Heart left ventricle (tissue), 16 donors: ENCODE measurements at regions not wholly inside any gene's neighbourhood (a gene's known extent, or its start where the extent isn't known, plus 50 kb on each side); places are given as distances from the start of the nearest gene placed in this dataset.

ENCODE experiments used
- ATAC-seq, 4 donors: fragments of 200-7000 bp; cut with Tn5 transposase; one replicate each; pipeline ENCODE4 v1.9.1; 2020 to 2022; ENCODE audit warnings: moderate library complexity in 4 of 4, mild to moderate bottlenecking in 3 of 4, moderate number of reproducible peaks in 1 of 4
- DNase-seq, 5 donors: peaks; one replicate each; pipeline ENCODE4 v3.0.0-alpha.2; 2020
- H3K27ac ChIP-seq, 12 donors: fragments of 200-600 bp; sonication (generic) in 4 of 12; one replicate each; pipeline versions ENCODE4 v1.5.0 to v1.8.0; 2016 to 2022; ENCODE audit warnings: mild to moderate bottlenecking in 2 of 12
- H3K27me3 ChIP-seq, 9 donors: fragments of 200-600 bp; sonication (generic) in 2 of 9; one replicate each; pipeline versions ENCODE4 v1.5.1 to v1.8.0; 2016 to 2022; ENCODE audit warnings: mild to moderate bottlenecking in 3 of 9
- H3K36me3 ChIP-seq, 9 donors: fragments of 200-600 bp; sonication (generic) in 2 of 9; one replicate each; pipeline versions ENCODE4 v1.5.0 to v1.8.0; 2018 to 2022; ENCODE audit warnings: mild to moderate bottlenecking in 2 of 9
- H3K4me1 ChIP-seq, 12 donors: fragments of 200-600 bp; sonication (generic) in 4 of 12; one replicate each; pipeline versions ENCODE4 v1.5.0 to v1.8.0; 2016 to 2022; ENCODE audit warnings: mild to moderate bottlenecking in 3 of 12
- H3K4me3 ChIP-seq, 12 donors: fragments of 200-600 bp; sonication (generic) in 4 of 12; one replicate each; pipeline versions ENCODE4 v1.5.0 to v1.8.0; 2017 to 2022; ENCODE audit warnings: mild to moderate bottlenecking in 9 of 12, moderate library complexity in 4 of 12
- H3K9me3 ChIP-seq, 12 donors: fragments of 200-600 bp; sonication (generic) in 4 of 12; one replicate each; pipeline versions ENCODE4 v1.5.0 to v1.8.0; 2016 to 2022; ENCODE audit warnings: mild to moderate bottlenecking in 1 of 12
- CTCF ChIP-seq, 12 donors: fragments of 200-600 bp; sonication (generic) in 4 of 12; IDR thresholded peaks; one replicate each; pipeline versions ENCODE4 v1.5.0 to v1.8.0; 2018 to 2022; ENCODE audit warnings: antibody characterized with exemption in 12 of 12, mild to moderate bottlenecking in 5 of 12
- POLR2A ChIP-seq, 2 donors: fragments of 450-650 bp; IDR thresholded peaks; one replicate each; pipeline ENCODE4 v1.6.1; 2017; ENCODE audit warnings: antibody characterized with exemption in 2 of 2, mild to moderate bottlenecking in 2 of 2, moderate library complexity in 2 of 2
- WGBS, 4 donors: extraction: QIAGEN DNeasy Blood & Tissue Kit in 2 of 4; methylation state at CpG; one replicate each; pipeline versions ENCODE4 v1.1.5 to v1.1.7; 2013 to 2018; 5-methylcytosine and 5-hydroxymethylcytosine counted together
- intact Hi-C, 10 donors: fragments of 100-400 bp; cut with DNase I; formaldehyde crosslinking; loops; one replicate each; pipeline versions ENCODE4 v1.11.1 to v1.14.2; 2022
- donor health status: ischemic (EF 13 %, LVEDD 7.1; RV severe dilation, severe dysfunction).
- donor health status: healthy with polysubstance abuse.
- donor health status: DM: no; HTN: yes; CAD: no.
- donor health status: DM: no; HTN: no; CAD: no.
- donor health status: ischemic (EF 25% LVEDD 6.9; RV normal size, moderate dysfunction).
- donor health status: ischemic (EF 25% LVEDD 5.7; RV mildly dilated, moderate dysfunction).
- donor health status: healthy.
- donor health status: DM: yes; HTN: yes; CAD: no.
- donor health status: ischemic (EF 35%, LVEDD 5.7; RV mildly dilated, moderate dysfunction).
- donor health status: nonischemic (EF 11% LVEDD 7.7; RV severe dilation, severe dysfunction).
- donor health status: DM: yes; HTN: yes; CAD: no.
- donor health status: PGD.
- donor health status: ischemic (EF 29% LVEDD 5.4; RV normal size, mild dysfunction).
- donor health status: nonischemic (EF 23%, LVEDD 6.1; RV moderate dilation, normal function).

- Histone ChIP-seq H3K4me1 (peaks cover 0 to 2% (median 0%) of the 10 kb centered on the region in 12 donors), H3K27ac (peak overlapping the region in 1 of 12 donors; percentile 44), H3K9me3 (no peaks in the 10 kb centered on the region), H3K4me3 (no peak overlapping the region), H3K27me3 (peaks cover 0 to 7% (median 0%) of the 10 kb centered on the region in 9 donors), H3K36me3 (no peaks in the 10 kb centered on the region)
- DNase-seq = no peak
- intact Hi-C loops = no loop called here
- WGBS, 4 donors = 76 to 87% (median 84%) methylated on average over 8 to 10 of the region's 10 CpGs
- TF ChIP-seq CTCF (IDR thresholded peaks at IDR 0.05) = no peak
- TF ChIP-seq POLR2A (IDR thresholded peaks at IDR 0.05) = no peak
- ATAC-seq = no peak
Measured at GRCh38 chr18:76264876-76265250, 230.2 kb downstream of the ZNF516 start.

GRCh38 chr18:76264198-76264875 lies 230.7 kb downstream of the ZNF516 start:
- H3K27me3 ChIP-seq = peaks cover 0 to 7% (median 0%) of the 10 kb centered on the region in 9 donors
- H3K4me3 ChIP-seq = no peak overlapping the region
- ATAC-seq (no peak), DNase-seq (no peak)
- peaks cover 0 to 2% (median 0%) of the 10 kb centered on the region in 12 donors for H3K4me1 ChIP-seq
- no peaks in the 10 kb centered on the region for H3K9me3 ChIP-seq
- intact Hi-C loops = no loop called here
- H3K36me3 ChIP-seq = no peaks in the 10 kb centered on the region
- TF ChIP-seq CTCF (IDR thresholded peaks at IDR 0.05) = no peak
- no peak for TF ChIP-seq POLR2A (IDR thresholded peaks at IDR 0.05)
- WGBS, 4 donors = 80 to 86% (median 85%) methylated on average over 16 to 18 of the region's 18 CpGs
- H3K27ac ChIP-seq = no peak overlapping the region

- TF ChIP-seq CTCF (IDR thresholded peaks at IDR 0.05) = no peak
- no peak for TF ChIP-seq POLR2A (IDR thresholded peaks at IDR 0.05)
- intact Hi-C loops = no loop called here
- 74 to 78% (median 75%) methylated on average over 16 to 18 of the region's 18 CpGs for WGBS, 4 donors
- no peak for DNase-seq
- no peak overlapping the region for H3K4me3 ChIP-seq
- H3K27me3 ChIP-seq = peaks cover 0 to 7% (median 0%) of the 10 kb centered on the region in 9 donors
- H3K9me3 ChIP-seq = no peaks in the 10 kb centered on the region
- no peaks in the 10 kb centered on the region for H3K36me3 ChIP-seq
- ATAC-seq = no peak
- H3K4me1 ChIP-seq = peaks cover 0 to 2% (median 0%) of the 10 kb centered on the region in 12 donors
- peak overlapping the region in 1 of 12 donors; percentile 13 for H3K27ac ChIP-seq
Measured at GRCh38 chr18:76263046-76264005, 231.7 kb downstream of the ZNF516 start.

- intact Hi-C loops = no loop called here
- no peaks in the 10 kb centered on the region for H3K9me3 ChIP-seq
- WGBS, 4 donors = 82 to 88% (median 83%) methylated on average over 16 of the region's 16 CpGs
- H3K27me3 ChIP-seq = peaks cover 0 to 15% (median 0%) of the 10 kb centered on the region in 9 donors
- peaks cover 0 to 7% (median 0%) of the 10 kb centered on the region in 12 donors for H3K4me1 ChIP-seq
- H3K36me3 ChIP-seq = no peaks in the 10 kb centered on the region
- H3K27ac ChIP-seq = no peak overlapping the region
- no peak for TF ChIP-seq CTCF (IDR thresholded peaks at IDR 0.05)
- no peak for TF ChIP-seq POLR2A (IDR thresholded peaks at IDR 0.05)
- no peak overlapping the region for H3K4me3 ChIP-seq
- no peak for DNase-seq
- ATAC-seq = no peak
Measured at GRCh38 chr18:76260941-76261472, 234.0 kb downstream of the ZNF516 start.
